Stimulated activated naive CD8-positive, alpha-beta T cell treated with anti-CD3 and anti-CD28 coated beads, Interleukin-15, Interleukin-2, amounts not matched to agents 100 ng/mL and 50 ng/mL, for 24 hours (primary cell): ENCODE measurements at regions not wholly inside any gene's neighbourhood (a gene's known extent, or its start where the extent isn't known, plus 50 kb on each side); places are given as distances from the start of the nearest gene placed in this dataset.

Experiments
- H3K27ac Mint-ChIP-seq: one replicate; pipeline ENCODE4 v1.8.0; 2021; ENCODE audit warnings: mild to moderate bottlenecking, mixed read lengths
- H3K27me3 Mint-ChIP-seq: one replicate; pipeline ENCODE4 v1.8.0; 2021; ENCODE audit warnings: mixed read lengths
- H3K36me3 Mint-ChIP-seq: one replicate; pipeline ENCODE4 v1.8.0; 2021; ENCODE audit warnings: low read depth, mixed read lengths
- H3K4me1 Mint-ChIP-seq: one replicate; pipeline ENCODE4 v1.8.0; 2021; ENCODE audit warnings: low read depth, mixed read lengths
- H3K4me3 Mint-ChIP-seq: one replicate; pipeline ENCODE4 v1.8.0; 2021; ENCODE audit warnings: mild to moderate bottlenecking, mixed read lengths
- H3K9me3 Mint-ChIP-seq: one replicate; pipeline ENCODE4 v1.8.0; 2021; ENCODE audit warnings: mixed read lengths

DNA sequence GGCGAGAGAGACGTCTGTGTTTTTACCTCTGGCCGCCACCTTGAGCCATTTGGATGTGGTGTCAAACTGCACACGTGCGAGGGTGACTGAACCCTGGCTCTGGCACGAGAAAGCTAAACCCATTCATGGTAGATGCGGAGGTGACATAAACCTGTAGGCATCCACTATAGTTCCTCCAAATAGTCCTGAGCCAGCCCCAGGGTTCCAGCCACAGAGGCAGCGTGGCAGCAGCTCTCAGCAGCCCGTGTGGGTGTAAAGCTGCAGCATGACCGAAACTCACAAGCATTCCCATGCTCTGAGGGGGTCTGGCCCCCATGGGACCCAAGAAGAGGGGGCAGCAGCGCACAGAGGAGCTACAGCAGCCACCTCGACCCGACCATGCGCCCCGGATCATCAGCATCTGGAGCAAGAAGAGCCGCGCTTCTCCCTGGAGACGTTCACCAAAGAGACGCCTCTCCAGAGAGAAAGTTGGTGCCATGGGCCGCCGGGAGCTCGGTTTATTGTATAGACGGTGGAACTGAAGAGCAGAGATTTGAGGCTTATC is 303.8 kb upstream of the IRX4 start:
- H3K36me3 Mint-ChIP-seq: no peaks in the 10 kb centered on the region
- no peaks in the 10 kb centered on the region for H3K4me1 Mint-ChIP-seq
- no peak overlapping the region for H3K4me3 Mint-ChIP-seq
- no peaks in the 10 kb centered on the region for H3K9me3 Mint-ChIP-seq
- H3K27me3 Mint-ChIP-seq: peaks cover 3% of the 10 kb centered on the region
- H3K27ac Mint-ChIP-seq: no peak overlapping the region

DNA sequence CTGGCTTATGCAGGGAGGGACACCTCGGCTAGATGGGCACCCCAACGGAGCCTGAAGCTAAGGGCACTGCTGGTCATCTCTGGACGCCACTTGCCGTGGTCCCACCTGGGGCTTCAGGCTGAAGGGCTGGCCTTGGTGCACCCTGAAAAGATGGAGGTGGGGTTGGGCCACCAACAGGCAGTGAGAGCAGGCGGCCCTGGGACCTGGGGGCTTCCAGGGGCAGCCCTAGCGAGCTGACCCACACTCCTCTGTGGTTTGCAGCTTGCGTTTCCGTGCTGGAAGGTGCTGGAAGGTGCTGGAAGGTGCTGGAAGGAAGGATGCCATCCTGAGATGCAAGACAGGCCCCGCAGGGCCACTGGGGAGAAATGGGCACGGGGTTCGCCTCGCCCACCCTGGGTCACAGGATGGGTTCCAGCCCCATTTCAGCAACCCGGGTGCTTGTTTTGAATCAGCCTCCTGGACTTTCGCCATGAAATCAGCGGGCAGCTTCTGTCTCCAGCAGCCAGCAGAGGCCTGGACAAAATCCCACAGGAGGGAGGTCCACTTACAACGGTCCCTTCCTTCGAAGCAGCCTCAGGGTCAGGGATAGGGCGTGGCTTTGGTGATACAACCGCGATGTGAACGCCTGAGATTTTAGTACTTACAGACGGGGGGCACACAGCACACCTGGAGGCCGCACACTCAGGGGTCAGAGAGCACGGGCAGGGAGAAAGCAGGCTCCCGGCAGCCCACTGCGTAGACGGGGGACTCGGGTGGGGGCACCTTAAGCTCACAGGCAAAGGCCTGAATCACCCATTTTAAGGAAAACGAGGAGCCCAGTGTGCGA is 303.1 kb upstream of the IRX4 start:
- peaks cover 3% of the 10 kb centered on the region for H3K27me3 Mint-ChIP-seq
- H3K4me1 Mint-ChIP-seq: no peaks in the 10 kb centered on the region
- no peaks in the 10 kb centered on the region for H3K36me3 Mint-ChIP-seq
- H3K4me3 Mint-ChIP-seq: no peak overlapping the region
- no peak overlapping the region for H3K27ac Mint-ChIP-seq
- H3K9me3 Mint-ChIP-seq: no peaks in the 10 kb centered on the region

DNA sequence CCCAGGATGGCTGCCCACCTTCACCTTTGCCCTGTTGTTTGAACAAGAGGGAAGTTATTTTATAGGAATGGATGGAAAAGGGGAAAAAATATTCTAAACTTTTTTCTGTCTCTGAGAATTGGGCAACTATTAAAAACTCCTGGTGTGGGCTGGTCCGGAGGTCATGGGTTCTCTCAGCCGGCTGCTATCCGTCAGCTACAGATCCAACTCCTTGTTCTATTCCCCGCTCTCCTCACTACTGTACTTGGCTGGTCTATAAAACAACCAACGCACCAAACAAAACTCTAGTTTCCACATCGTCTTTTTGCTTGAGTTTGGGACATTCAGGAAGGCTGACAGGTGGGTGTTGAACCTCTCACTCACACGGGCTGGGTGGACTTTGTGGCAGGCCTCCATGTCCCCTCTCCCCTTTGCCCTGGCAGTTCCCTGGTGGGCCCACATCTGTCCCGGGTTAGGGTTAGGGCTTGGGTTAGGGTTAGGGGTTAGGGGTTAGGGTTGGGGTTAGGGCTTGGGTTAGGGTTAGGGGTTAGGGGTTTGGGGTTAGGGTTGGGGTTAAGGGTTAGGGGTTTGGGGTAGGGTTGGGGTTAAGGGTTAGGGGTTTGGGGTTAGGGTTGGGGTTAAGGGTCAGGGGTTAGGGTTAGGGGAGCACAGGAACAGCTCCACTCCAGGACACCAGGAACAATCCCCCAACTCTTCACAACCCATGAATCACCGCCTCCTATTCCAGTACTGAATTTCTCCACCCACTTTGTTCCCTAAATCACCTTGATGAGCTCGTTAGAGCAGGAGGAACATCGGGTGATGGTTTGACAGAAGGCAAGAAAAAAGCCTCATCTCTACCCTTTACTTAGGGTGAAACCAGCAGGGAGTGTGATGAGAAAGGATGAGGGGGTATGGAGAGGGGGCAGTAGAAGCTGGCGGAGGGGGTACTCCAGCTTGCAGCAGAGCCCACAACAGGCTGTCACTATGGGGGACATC is 302.1 kb upstream of the IRX4 start:
- Mint-ChIP-seq H3K9me3 (no peaks in the 10 kb centered on the region), H3K4me1 (no peaks in the 10 kb centered on the region), H3K36me3 (no peaks in the 10 kb centered on the region), H3K4me3 (no peak overlapping the region), H3K27ac (no peak overlapping the region), H3K27me3 (peaks cover 3% of the 10 kb centered on the region)

DNA sequence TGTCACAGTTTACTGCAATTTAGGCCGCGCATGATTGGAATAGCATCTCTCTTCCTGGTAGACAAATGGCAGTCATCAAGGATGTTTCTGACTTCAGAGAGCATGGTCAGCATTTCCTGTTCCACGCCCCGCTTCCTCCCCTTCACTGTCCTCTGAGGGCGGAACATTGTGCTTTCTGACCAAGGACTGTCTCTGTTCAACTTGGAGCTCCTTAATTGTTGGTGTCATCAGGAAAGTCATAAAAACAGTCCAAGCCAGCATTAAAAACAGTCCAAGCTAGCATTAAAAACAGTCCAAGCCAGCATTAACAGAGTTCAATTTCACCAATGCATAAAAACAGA is 301.3 kb upstream of the IRX4 start:
- H3K4me1 Mint-ChIP-seq: no peaks in the 10 kb centered on the region
- no peak overlapping the region for H3K4me3 Mint-ChIP-seq
- no peaks in the 10 kb centered on the region for H3K36me3 Mint-ChIP-seq
- H3K27me3 Mint-ChIP-seq: peaks cover under 1% of the 10 kb centered on the region
- no peaks in the 10 kb centered on the region for H3K9me3 Mint-ChIP-seq
- no peak overlapping the region for H3K27ac Mint-ChIP-seq

- no peaks in the 10 kb centered on the region for H3K36me3 Mint-ChIP-seq
- no peak overlapping the region for H3K27ac Mint-ChIP-seq
- no peaks in the 10 kb centered on the region for H3K27me3 Mint-ChIP-seq
- no peak overlapping the region for H3K4me3 Mint-ChIP-seq
- H3K9me3 Mint-ChIP-seq: no peaks in the 10 kb centered on the region
- no peaks in the 10 kb centered on the region for H3K4me1 Mint-ChIP-seq
Observed at GRCh38 chr5:2183154-2184025, 300.7 kb upstream of the IRX4 start.

GRCh38 chr5:2182020-2182419 is 299.3 kb upstream of the IRX4 start:
- no peak overlapping the region for H3K4me3 Mint-ChIP-seq
- no peaks in the 10 kb centered on the region for H3K4me1 Mint-ChIP-seq
- no peaks in the 10 kb centered on the region for H3K9me3 Mint-ChIP-seq
- H3K27me3 Mint-ChIP-seq: no peaks in the 10 kb centered on the region
- no peak overlapping the region for H3K27ac Mint-ChIP-seq
- H3K36me3 Mint-ChIP-seq: no peaks in the 10 kb centered on the region

GRCh38 chr5:2181557-2181956 is 298.8 kb upstream of the IRX4 start:
- no peak overlapping the region for H3K27ac Mint-ChIP-seq
- no peak overlapping the region for H3K4me3 Mint-ChIP-seq
- no peaks in the 10 kb centered on the region for H3K4me1 Mint-ChIP-seq
- no peaks in the 10 kb centered on the region for H3K36me3 Mint-ChIP-seq
- no peaks in the 10 kb centered on the region for H3K9me3 Mint-ChIP-seq
- no peaks in the 10 kb centered on the region for H3K27me3 Mint-ChIP-seq

DNA sequence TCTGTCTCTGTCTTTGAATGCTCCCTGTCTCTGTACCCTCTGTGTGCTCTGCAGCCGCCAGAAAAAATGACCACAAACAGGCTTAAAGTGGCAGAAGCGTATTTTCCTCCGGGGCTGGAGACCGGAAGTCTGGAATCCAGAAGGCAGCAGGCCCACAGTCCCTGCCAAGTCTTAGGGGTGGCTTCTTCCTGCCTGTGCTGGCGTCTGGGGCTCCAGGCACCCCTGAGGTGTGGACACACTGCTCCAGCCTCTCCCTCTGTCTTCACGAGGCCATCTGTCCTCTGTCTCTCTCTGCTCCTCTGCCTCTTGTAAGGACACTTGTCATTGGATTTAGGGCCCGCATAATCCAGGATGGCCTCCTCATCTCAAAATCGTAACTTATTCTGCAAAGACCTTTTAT is 298.4 kb upstream of the IRX4 start:
- H3K4me3 Mint-ChIP-seq: no peak overlapping the region
- no peaks in the 10 kb centered on the region for H3K9me3 Mint-ChIP-seq
- H3K27ac Mint-ChIP-seq: no peak overlapping the region
- H3K27me3 Mint-ChIP-seq: no peaks in the 10 kb centered on the region
- H3K36me3 Mint-ChIP-seq: no peaks in the 10 kb centered on the region
- H3K4me1 Mint-ChIP-seq: no peaks in the 10 kb centered on the region

DNA sequence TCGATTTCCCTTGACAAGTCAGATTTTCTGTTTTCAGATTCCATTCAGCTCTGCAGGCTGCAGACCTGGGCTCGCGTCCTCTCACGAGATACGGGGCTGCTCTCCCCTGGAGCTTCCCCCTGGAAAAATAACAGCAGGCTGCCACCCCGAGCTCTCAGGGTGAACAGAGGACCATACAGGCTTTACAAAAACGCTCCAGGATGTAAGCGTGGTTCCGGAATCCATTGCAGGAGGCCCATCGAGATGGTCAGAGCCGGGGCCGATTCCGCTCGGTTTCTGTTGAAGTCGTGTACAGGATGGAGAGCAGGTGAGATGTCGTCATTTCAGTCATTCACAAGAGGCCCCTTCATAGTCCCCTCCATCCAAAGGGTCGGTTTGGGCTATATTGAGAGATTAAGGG is 297.7 kb upstream of the IRX4 start:
- Mint-ChIP-seq H3K27ac (no peak overlapping the region), H3K9me3 (no peaks in the 10 kb centered on the region), H3K27me3 (no peaks in the 10 kb centered on the region), H3K4me1 (no peaks in the 10 kb centered on the region), H3K36me3 (no peaks in the 10 kb centered on the region), H3K4me3 (no peak overlapping the region)

GRCh38 chr5:2179861-2180260 is 297.1 kb upstream of the IRX4 start:
- H3K27me3 Mint-ChIP-seq: no peaks in the 10 kb centered on the region
- no peaks in the 10 kb centered on the region for H3K36me3 Mint-ChIP-seq
- no peaks in the 10 kb centered on the region for H3K9me3 Mint-ChIP-seq
- H3K4me3 Mint-ChIP-seq: no peak overlapping the region
- H3K27ac Mint-ChIP-seq: no peak overlapping the region
- H3K4me1 Mint-ChIP-seq: no peaks in the 10 kb centered on the region

DNA sequence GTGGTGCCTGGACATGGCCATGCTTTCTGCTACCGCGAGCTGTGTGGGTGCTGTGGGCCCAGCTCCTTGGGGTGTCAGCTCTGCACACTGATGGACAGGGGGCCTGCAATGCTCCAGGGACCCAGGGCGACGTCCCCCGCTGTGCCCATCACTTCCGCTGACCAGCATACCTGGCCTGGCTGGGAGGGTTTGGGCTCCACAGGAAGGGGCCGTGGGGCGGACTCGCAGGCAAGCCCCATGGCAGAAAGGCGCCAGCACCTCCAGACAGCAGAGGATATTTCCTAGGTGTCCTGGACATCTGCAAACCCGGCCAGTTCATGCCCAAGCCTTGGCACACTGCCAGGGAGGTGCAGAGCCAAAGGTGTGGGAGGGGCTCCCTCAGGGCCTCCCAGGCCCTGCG is 295.8 kb upstream of the IRX4 start:
- no peaks in the 10 kb centered on the region for H3K9me3 Mint-ChIP-seq
- H3K27ac Mint-ChIP-seq: no peak overlapping the region
- no peaks in the 10 kb centered on the region for H3K4me1 Mint-ChIP-seq
- no peaks in the 10 kb centered on the region for H3K36me3 Mint-ChIP-seq
- H3K27me3 Mint-ChIP-seq: no peaks in the 10 kb centered on the region
- no peak overlapping the region for H3K4me3 Mint-ChIP-seq

DNA sequence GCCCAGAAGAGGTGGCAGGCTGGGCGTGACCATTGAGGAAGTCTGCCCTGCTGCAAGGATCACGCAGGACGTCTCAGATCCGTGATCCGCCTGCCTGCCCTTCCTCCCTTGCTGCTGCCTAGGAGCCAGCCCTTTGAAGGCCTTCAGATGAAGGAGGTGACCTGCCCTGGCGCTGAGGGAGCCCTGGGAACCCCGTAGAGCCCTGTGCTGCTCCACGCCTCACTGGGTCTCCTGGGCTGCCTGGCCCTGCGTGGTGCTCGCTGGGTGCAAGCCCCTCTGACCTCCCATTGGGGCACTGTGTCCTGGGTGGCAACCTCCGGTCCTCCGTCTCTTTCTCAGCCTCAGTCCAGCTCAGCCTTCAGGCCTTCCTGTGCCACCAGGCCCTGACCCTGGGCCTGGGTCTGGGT is 295.3 kb upstream of the IRX4 start:
- Mint-ChIP-seq H3K9me3 (no peaks in the 10 kb centered on the region), H3K4me3 (no peak overlapping the region), H3K27me3 (no peaks in the 10 kb centered on the region), H3K36me3 (no peaks in the 10 kb centered on the region), H3K27ac (no peak overlapping the region), H3K4me1 (no peaks in the 10 kb centered on the region)

GRCh38 chr5:2177244-2177643 is 294.5 kb upstream of the IRX4 start:
- H3K36me3 Mint-ChIP-seq: no peaks in the 10 kb centered on the region
- no peaks in the 10 kb centered on the region for H3K9me3 Mint-ChIP-seq
- H3K4me3 Mint-ChIP-seq: no peak overlapping the region
- no peaks in the 10 kb centered on the region for H3K4me1 Mint-ChIP-seq
- H3K27me3 Mint-ChIP-seq: no peaks in the 10 kb centered on the region
- H3K27ac Mint-ChIP-seq: no peak overlapping the region

GRCh38 chr5:2176581-2176980 is 293.9 kb upstream of the IRX4 start:
- Mint-ChIP-seq H3K4me3 (no peak overlapping the region), H3K27me3 (no peaks in the 10 kb centered on the region), H3K36me3 (no peaks in the 10 kb centered on the region), H3K27ac (no peak overlapping the region), H3K4me1 (no peaks in the 10 kb centered on the region), H3K9me3 (no peaks in the 10 kb centered on the region)
